ENCODE measurements at regions not wholly inside any gene's neighbourhood (a gene's known extent, or its start where the extent isn't known, plus 50 kb on each side); places are given as distances from the start of the nearest gene placed in this dataset.

DNA sequence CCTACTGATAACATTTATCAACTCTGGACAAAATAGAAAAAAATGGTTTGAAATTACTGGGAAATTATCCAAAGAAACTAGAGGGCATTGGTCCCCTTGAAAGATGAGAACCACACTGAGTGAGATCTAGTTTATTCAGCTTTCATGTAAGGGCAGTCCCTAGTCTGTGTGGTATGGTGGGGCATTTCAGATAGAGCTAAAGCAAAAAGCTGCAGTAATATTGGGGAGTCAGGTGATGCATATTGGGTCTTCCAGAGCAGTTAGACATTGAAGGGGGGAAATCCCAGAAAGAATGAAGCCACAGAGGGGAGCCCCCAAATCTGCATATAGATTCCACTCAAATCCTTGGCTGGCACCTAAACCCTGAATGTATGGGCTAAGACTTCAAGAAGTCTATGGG, 347.7 kb upstream of the POU3F1 start:
- DNase-seq (ENCODE audit: low read depth) = no peak

DNA sequence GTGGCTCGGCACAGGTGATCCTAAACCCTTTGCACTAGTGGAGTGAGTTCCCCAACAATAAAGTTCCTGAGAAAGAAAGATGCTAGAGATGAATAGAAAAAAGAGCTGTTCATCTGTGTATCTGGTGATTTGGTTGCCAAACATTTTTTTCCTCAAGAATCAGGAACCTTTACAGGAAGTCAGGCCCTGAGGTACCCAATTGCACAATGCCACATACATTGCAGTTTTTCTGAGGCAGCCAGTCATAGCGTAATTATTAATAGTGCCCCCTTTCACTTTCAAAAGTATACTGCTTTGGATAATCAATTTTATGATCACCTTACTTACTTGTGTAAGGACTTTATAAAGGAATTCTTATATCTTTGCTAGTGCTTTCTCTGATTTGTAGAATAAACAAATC, 346.3 kb upstream of the POU3F1 start:
- DNase-seq (ENCODE audit: low read depth) = no peak

DNA sequence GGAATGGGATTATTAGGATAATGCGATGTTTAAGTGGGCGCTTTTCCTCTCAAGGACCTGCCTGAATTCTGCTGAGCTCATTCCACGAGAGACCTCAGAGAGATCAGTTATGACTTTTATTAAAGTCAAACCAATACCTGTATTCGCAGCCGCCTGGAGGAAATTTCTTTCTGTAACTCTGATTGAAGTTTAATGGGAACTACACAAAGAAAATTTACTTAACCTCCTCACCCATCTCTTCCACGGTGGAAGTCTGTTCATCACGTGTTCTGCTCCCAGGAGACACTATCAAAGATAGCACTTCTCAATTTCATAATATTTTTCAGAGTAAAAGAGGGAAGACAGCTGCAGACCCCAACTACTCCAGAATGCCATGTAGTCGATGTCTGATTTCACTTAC, 334.7 kb upstream of the POU3F1 start:
- no peak for DNase-seq (ENCODE audit: low read depth)

DNA sequence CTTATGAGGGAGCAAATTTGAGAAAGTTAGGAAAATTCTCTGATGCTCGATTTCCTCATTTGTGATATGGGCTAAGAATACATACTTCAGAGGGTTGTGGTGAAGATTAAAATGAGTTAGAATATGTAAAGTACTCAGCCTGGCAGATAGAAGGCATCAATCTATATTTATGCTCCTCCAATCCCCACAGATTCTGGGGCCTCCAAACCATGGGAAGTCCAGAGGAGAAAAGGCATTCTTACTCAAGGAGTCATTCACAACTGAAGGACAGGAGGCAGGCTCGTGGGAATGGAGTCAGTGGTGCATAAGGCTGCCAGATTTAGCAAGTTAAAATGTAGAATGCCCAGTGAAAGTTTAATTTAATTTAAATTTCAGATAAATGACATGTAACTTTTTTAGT, 330.0 kb upstream of the POU3F1 start:
- DNase-seq (ENCODE audit: low read depth) = no peak

DNA sequence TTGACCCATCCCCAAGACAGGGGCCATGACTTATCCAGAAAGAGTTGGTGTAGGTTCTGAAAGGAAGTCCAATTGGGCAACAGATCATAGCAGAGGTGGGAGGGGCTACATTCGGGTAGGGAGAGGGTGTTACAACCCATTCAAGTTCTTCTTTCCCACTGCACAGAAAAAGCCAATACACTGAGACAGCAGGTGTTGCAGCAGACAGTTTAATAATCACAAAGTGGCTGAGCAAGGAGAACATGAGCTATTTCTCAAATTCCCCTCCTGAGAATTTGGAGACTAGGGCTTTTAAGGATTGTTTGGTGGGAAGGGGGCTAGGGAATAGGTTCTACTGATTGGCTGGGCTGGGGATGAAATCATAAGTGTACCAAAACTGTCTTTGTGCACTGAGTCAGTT, 328.4 kb upstream of the POU3F1 start:
- no peak for DNase-seq (ENCODE audit: low read depth)

DNA sequence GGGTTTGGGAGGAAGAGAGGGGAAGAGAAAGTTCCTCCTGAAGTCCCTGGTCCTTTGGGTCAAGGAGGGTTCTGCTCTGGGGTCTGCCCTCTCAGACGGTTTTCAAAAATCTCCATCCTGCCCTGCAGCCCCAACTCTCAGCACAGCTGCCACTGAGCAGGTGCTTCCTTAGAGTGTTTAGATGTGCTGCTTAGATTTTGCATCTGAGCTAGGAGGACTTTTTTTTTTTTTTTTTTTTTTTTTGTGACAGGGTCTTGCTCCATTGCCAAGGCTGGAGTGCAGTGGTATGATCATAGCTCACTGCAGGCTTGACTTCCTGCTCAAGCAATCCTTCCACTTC, 324.9 kb upstream of the POU3F1 start:
- DNase-seq (ENCODE audit: low read depth) = no peak

DNA sequence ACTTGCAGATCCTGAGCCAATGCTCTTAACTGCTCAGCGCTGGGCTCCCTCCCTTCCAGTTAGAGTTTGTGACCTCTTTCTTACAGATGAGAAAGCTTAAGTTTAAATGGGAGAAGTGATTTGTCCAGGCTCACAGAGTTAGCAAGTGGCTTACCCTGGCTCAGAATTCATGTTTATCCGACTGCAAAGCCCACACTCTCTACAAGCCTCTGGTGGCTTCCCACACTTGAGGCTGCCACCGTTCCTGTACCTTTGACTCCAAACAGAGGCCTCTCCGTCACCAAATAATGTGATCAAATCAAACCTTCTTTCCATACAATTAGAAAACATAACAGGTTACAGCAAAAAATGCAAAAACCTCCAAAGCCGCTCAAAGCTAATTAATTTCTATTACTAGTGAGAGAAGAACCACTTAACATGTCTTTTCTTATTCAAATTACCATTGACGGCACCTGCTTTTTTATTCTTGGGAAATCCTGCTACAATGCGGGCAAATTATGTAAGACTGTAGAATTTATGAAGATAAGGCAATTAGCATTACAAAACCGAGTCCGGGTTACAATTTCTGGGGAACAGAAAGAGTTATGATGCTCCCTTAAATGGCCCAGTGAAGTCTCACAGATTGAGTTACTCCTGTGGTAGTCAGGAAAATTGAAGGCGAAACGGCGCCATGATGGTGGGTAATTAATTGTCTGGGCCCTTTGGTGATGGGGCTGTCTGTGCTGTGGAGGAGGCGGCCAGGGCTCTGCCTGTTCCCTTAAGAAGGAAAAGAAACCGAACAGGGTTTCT, 324.3 kb upstream of the POU3F1 start:
- DNase-seq (ENCODE audit: low read depth) = no peak

DNA sequence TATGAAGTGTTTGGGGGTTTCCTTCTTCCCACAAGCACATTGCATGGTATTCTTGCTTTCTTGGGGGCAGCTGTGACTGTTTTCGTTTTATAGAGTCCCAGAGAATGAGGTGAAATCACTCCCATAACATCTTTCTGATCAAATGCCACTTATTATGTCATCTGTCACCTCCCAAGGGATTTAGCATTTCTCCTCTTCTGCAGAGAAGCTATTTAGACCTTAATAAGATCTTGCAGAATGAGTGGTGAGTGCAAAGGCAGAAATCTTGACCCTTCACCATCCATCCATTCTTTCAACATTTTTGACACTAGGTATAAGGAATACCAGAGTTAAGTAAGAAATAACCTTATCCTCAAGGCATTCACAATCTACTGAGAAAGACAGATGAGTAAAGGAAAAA, 318.6 kb upstream of the POU3F1 start:
- no peak for DNase-seq (ENCODE audit: low read depth)

DNA sequence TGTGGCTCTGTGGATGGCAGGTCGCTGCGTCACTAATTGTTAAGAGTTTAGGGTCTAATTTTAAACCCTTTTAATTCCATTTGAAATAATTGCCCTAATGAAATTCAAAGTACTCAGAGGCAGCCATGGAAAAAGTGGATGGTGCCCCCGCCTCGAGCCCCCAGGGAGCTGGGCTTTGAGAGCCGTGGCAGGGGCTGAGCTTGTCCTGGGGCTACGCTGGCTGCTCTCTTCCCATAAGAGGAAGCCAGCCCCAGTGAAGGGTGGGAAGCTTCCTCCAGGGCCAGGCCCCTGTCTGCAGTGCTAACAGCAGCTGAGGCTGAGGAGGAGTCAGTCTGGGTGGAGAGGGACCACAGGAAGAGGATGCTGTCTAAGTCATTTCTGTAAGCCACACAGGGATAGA, 315.0 kb upstream of the POU3F1 start:
- no peak for DNase-seq (ENCODE audit: low read depth)

DNA sequence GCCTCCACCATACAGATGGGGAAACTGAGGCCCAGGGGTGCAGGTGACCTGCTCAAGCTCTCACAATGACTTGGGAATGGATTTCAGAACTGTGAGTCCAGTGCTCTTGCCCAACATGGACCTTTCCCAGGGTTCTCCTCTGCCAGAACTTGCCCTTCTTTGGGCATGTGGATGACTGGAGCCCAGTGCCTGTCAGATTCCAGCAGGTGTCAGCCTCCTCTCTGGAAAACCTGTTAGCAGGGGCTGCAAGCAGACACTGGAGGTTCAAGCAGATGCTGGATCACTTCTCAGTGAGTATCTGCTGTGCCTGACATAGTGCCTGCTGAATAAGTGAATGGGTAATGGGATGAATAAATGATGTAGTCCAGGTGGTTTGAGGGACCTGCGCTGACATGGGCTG, 314.2 kb upstream of the POU3F1 start:
- no peak for DNase-seq (ENCODE audit: low read depth)

DNA sequence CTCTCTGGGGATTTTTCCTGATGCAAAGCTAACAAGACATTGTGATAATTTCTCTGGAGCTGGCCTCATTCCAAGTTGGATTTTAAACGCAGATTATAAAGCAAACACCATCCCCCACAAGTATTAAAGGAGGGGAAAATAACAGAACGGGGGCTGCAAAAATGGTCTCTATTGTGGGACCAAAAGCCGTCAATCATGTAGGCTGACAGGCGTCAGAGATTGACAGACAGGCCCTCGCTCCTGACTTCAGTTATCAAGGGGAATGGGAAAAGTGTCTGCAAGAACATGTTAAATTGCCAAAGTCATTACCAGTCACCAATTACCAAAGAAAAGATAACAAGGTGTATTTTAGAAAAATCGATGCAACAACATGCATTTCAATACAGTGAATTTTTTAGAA, 307.4 kb upstream of the POU3F1 start:
- no peak for DNase-seq (ENCODE audit: low read depth)

DNA sequence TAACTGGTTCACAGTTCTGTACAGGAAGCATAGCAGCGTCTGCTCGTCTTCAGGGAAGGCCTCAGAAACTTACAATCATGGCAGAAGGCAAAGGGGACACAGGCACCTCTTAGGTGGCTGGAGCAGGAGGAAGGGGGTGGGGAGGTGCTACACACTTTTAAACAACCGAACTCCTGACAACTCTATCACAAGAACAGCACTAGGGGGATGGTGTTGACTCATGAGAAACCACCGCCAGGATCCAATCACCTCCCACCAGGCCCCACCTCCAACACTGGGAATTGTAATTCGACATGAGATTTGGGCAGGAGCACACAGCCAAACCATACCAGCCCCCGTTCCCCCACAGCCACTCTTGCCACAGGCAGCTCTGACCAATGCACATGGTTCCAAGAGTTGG, 306.3 kb upstream of the POU3F1 start:
- no peak for DNase-seq (ENCODE audit: low read depth)

DNA sequence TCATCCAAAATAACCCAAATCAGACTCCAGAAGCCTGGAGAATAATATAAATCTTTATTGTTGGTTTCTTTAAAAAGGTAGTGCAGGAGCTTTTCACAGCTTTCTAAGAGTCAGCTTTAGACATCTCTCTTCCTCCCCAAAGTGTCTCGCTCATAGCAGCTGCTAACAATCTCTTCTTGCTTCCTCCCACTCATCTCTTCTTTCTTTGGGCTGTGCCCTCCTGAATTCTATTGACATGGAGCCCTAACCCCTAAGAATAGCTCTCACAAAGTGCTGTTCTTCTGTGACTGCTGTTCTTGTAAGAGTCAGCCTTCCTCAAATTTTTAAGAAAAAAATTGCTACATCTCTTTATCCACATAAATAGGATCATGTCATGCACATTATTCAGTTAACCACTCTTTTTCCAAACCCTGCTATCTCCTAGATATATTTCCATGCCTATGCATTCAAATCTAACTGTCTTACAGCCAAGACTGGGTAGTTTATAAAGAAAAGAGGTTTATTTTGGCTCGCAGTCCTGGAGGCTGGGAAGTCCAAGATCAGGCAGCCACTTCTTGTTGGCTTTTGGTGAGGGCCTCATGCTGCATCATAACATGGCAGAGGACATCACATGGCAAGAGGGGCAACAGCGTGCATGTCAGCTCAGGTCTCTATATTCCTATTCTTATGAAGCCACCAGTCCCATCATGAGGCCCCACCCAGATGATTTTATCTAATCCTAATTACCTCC, 301.0 kb upstream of the POU3F1 start:
- DNase-seq (ENCODE audit: low read depth) = no peak

DNA sequence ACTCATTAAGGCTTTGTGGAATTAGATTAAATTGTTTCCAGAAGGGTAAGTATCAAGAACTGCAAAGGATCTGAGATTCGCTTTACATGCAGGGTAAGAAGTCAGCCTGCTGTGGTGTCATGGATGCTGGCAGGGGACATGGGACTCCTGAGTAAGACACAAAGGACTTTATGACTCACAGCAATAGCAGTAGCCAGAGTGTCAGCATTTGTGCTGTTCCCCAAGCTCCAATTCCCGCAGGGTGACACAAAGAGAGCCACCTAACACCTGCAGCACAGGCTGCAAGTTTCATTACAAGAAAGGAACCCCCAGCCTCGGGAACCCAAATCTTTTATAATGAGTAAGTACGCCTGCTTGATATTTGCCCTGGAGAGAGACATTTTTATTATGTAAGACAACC, 298.1 kb upstream of the POU3F1 start:
- DNase-seq (ENCODE audit: low read depth) = no peak

DNA sequence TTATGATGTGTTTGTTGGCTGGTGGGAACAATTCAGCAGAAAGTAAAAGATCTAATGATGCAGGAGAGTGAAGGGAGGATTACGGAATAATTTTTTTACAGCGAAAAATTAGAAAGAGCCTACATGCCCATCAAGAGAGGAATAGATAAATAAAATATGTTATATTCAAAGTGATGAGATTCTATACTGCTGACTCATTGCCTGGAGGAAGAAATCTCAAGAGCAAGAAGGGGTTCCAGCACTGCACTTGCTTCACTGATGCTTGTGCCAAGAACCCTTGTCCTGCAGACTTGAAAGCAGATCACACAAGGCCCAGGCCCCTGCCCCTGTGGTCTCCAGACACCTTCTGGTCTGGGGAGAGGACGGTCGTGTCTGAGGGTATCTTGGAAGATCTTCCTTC, 295.1 kb upstream of the POU3F1 start:
- DNase-seq (ENCODE audit: low read depth) = no peak

DNA sequence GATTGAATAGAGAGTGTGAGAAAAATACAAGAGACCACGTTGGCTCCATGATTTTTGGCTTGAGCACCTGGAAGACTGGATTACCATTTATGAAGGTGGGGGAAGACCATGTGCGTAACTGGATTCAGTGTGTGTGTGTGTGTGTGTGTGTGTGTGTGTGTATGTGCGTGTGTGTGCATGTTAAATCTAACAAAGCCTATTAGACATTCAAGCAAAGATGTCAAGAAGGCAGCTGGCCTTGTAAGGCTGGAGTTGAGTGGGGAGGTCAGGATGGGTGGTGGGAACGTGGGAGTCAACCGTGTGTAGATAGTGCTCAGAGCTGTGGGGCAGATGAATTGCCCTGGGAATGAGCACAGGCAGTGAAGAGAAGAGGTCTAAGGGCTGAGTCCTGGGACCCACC, 293.8 kb upstream of the POU3F1 start:
- DNase-seq (ENCODE audit: low read depth) = no peak

DNA sequence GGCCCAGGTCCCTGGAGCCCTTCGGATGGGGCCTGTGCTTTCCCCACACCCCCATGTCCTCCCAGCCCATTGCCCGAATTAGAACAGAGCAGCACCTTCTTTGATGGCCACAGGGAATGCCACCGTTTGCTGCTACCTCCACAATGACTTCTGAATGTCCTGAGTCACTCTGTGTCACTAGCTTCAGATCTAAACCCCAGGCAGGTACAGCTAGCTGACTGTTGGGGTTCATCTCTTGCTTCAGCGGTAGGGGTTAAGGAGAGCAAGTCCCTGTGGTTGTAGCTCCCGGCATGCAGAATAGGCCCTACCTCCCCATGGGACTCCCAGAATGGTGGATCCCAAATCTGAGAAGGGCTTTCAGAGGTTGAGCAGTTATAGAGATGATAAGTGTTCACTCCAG, 291.1 kb upstream of the POU3F1 start:
- no peak for DNase-seq (ENCODE audit: low read depth)

DNA sequence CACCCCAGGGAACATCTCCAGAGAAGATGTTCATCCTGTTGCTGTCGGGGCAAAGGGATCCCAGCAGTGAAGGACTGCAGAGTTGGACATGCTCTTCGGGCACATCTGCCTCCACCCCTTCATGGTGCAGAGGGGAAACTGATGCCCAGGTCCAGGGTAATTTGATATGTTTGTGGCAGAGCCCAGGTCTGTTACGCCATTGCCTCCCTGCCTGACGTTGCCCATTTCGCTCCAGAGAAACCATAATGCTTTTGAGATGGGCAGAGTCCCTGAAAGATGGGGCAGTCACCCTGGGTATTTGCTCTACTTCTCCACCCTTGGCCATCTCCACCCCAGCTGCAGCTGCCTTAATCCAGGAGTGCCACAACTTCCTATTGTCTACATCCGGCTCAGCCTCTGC, 290.4 kb upstream of the POU3F1 start:
- DNase-seq (ENCODE audit: low read depth) = no peak

DNA sequence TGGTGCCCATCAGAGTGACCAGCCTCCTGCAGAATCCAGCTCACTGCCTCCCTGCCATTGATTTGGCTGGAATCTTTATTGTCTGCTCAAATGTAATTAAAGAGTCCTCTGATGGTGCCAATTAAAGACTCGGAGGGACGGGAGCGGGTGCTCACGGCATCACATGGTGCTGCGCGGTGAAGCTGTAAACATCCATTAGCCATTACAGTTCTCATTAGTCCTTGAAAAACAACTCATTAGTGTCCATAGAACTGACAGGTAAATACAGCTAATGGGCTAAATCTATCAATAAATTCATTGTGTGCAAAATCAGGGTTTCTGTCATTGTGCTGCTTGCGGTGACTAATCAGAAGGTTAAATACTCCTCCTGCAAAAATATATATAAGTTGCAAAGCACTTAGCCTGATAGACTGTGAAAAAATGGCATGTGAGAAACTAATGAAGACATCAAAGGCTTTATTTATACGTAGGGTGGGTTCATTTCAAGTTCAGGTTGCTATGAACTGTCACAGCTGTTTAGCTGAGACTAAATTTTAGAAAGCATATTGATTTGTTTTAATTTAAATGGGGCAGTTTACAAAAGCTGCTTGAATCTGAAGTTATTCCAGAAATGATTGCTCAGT, 289.8 kb upstream of the POU3F1 start:
- DNase-seq (ENCODE audit: low read depth) = no peak

DNA sequence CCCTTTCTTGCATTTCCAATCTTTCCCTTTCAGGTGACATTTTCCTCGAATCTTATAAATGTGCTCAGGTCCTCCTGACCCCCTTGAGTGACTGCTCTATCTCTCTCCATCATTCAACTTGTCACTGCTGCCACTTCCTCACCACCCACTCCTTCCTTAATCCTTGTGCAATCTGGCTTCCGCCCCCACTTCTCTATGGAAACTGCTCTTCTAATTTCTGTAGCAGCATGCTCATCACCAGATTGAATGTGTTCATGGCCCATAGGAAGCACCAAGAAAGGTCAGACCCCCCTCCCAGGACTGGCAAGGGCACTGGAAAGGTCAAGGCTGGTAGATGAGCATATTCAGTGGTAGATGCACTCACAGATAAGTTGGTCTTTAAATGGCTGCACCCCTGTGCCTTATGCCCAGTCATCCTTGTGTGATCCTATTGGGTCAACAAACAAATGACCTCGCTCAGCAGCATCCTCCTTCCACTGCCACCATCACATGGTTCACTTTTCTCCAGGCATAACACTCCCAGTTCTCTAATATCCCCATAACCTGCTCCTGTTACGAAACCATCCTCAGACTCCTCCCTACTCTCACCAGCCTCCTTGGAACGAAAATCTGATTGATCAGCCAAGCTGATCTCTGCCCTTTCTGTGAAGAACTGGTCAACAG, 288.5 kb upstream of the POU3F1 start:
- DNase-seq (ENCODE audit: low read depth) = no peak

DNA sequence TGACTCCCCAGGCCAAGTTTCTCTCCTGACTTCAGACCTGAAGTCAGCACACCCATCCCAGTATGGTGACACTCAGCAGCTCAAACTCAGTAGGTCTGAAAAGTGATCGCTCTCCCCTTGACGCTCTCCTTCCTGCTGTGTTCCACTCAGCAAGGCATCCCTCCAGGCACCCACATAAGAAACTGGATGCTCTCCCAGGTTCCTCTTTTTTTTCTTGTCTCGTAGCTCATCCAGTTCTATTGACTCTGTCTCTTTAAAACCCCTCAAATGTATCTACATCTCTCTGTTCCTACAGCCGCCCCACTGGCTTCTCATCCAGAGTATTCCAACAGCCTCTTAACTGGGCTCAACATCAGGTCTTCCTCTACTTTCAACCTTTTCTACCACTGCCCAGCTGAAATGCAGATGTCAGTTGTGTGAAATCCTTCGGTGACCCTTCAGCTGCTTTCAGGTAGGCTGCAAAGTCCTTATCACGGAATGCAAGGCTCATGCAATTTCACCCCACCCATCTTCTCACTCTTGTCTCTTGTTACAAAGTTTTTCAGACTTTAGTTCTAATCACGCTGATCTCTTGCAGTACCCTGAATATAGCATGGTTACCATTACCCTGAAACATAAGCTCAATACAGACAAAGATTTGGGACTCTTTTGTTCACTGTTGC, 286.2 kb upstream of the POU3F1 start:
- no peak for DNase-seq (ENCODE audit: low read depth)

DNA sequence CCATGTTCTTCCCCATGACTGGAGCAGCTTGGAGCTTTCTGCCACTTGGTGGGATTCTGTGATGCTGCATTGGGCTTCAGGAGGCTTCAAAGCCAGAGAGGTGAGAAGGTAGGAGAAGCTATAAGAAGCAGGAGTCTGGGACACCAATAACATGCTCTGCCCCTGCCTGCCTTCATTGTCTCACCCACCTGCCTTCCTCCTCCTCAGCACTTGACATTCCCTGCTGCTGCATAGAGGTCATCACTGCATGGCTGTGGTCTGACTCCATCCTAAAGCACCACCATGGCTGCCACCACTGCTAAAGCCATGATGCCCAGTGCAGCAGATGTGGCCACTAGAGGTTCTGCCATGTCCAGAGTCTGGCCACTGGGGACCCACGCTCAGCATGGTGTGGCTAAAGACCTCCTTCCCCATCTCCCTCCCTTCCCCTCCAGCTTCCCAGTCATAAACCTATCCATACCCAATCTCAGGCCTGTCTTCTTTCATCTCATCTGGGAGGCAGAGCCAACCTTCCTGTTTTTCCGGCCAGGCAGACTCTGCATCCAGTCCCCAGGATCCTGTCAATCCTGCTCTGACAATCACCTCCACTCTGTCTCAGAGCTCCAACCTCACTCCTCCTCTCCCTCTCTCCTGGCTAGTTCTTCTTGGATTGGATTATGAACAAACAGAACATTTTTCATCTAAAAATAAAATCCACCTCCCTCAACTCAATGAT, 285.1 kb upstream of the POU3F1 start:
- no peak for DNase-seq (ENCODE audit: low read depth)

All from GM04504 (cell line).